ENCODE measurements at regions not wholly inside any gene's neighbourhood (a gene's known extent, or its start where the extent isn't known, plus 50 kb on each side); places are given as distances from the start of the nearest gene placed in this dataset.

- intact Hi-C loops (cut with DNase I, micrococcal nuclease): no loop called here
- Mint-ChIP-seq H3K9me3 (no peaks in the 10 kb centered on the region), H3K4me1 (ENCODE audit: low read depth) (no peaks in the 10 kb centered on the region), H3K36me3 (ENCODE audit: low read depth) (no peaks in the 10 kb centered on the region), H3K27ac (no peak overlapping the region), H3K27me3 (peaks cover 63% of the 10 kb centered on the region), H3K4me3 (no peak overlapping the region)
- POLR2A ChIA-PET: no interaction called here
- ATAC-seq (ENCODE audit: poor library complexity): no peak
- H3K36me3 ChIP-seq (ENCODE audit: insufficient read depth, low read length): no peaks in the 10 kb centered on the region
- no peak for DNase-seq
- H3K27ac ChIP-seq (ENCODE audit: low read depth in 1 of 2, low read length in 2 of 2): no peak overlapping the region
- peaks cover 7 to 11% of the 10 kb centered on the region in 2 experiments for H3K27me3 ChIP-seq (ENCODE audit: control insufficient read depth in 1 of 2, insufficient read depth in 2 of 2, low read length in 2 of 2)
- no peak for TF ChIP-seq CTCF (IDR thresholded peaks at IDR 0.05)
- H3K4me1 ChIP-seq (ENCODE audit: insufficient read depth, low read length): no peaks in the 10 kb centered on the region
- H3K9me3 ChIP-seq (ENCODE audit: control insufficient read depth in 1 of 2, insufficient read depth in 1 of 2, low read length in 2 of 2): no peaks in the 10 kb centered on the region
- no peak overlapping the region for H3K4me3 ChIP-seq (ENCODE audit: low read length)
- CTCF ChIA-PET: no interaction called here
These were observed 161.8 kb downstream of the DICER1 start for GRCh38 chr14:94995551-94995950.

GRCh38 chr14:94994245-94994644 lies 163.1 kb downstream of the DICER1 start:
- H3K4me3 ChIP-seq (ENCODE audit: low read length): no peak overlapping the region
- ChIA-PET CTCF (no interaction called here), POLR2A (no interaction called here)
- TF ChIP-seq CTCF (IDR thresholded peaks at IDR 0.05): no peak
- DNase-seq (no peak), ATAC-seq (ENCODE audit: poor library complexity) (no peak)
- no peaks in the 10 kb centered on the region for H3K4me1 ChIP-seq (ENCODE audit: insufficient read depth, low read length)
- Mint-ChIP-seq H3K36me3 (ENCODE audit: low read depth) (no peaks in the 10 kb centered on the region), H3K9me3 (peaks cover 2% of the 10 kb centered on the region), H3K4me3 (no peak overlapping the region), H3K4me1 (ENCODE audit: low read depth) (no peaks in the 10 kb centered on the region), H3K27me3 (peaks cover 60% of the 10 kb centered on the region), H3K27ac (no peak overlapping the region)
- peaks cover 7 to 11% of the 10 kb centered on the region in 2 experiments for H3K27me3 ChIP-seq (ENCODE audit: control insufficient read depth in 1 of 2, insufficient read depth in 2 of 2, low read length in 2 of 2)
- intact Hi-C loops (cut with DNase I, micrococcal nuclease): no loop called here
- H3K36me3 ChIP-seq (ENCODE audit: insufficient read depth, low read length): no peaks in the 10 kb centered on the region
- no peak overlapping the region for H3K27ac ChIP-seq (ENCODE audit: low read depth in 1 of 2, low read length in 2 of 2)
- H3K9me3 ChIP-seq (ENCODE audit: control insufficient read depth in 1 of 2, insufficient read depth in 1 of 2, low read length in 2 of 2): no peaks in the 10 kb centered on the region

GRCh38 chr14:94992046-94992445 lies 165.3 kb downstream of the DICER1 start:
- no peak for TF ChIP-seq CTCF (IDR thresholded peaks at IDR 0.05)
- POLR2A ChIA-PET: no interaction called here

More at GRCh38 chr14:94992046-94992445, 165.3 kb downstream of the DICER1 start:
- intact Hi-C loops (cut with DNase I, micrococcal nuclease): no loop called here
- no peak overlapping the region for H3K27ac ChIP-seq (ENCODE audit: low read depth in 1 of 2, low read length in 2 of 2)
- H3K9me3 ChIP-seq (ENCODE audit: control insufficient read depth in 1 of 2, insufficient read depth in 1 of 2, low read length in 2 of 2): peaks cover 4 to 5% of the 10 kb centered on the region in 2 experiments
- no peaks in the 10 kb centered on the region for H3K36me3 ChIP-seq (ENCODE audit: insufficient read depth, low read length)
- Mint-ChIP-seq H3K9me3 (peaks cover 6% of the 10 kb centered on the region), H3K36me3 (ENCODE audit: low read depth) (no peaks in the 10 kb centered on the region), H3K27ac (no peak overlapping the region), H3K4me1 (ENCODE audit: low read depth) (no peaks in the 10 kb centered on the region), H3K4me3 (no peak overlapping the region), H3K27me3 (peaks cover 49% of the 10 kb centered on the region)
- H3K4me1 ChIP-seq (ENCODE audit: insufficient read depth, low read length): no peaks in the 10 kb centered on the region
- no peak overlapping the region for H3K4me3 ChIP-seq (ENCODE audit: low read length)
- DNase-seq (no peak), ATAC-seq (ENCODE audit: poor library complexity) (no peak)
- CTCF ChIA-PET: no interaction called here
- H3K27me3 ChIP-seq (ENCODE audit: control insufficient read depth in 1 of 2, insufficient read depth in 2 of 2, low read length in 2 of 2): peaks cover 7 to 10% of the 10 kb centered on the region in 2 experiments
